Astrocyte (in vitro differentiated cells and primary cell): ENCODE measurements at regions not wholly inside any gene's neighbourhood (a gene's known extent, or its start where the extent isn't known, plus 50 kb on each side); places are given as distances from the start of the nearest gene placed in this dataset.

Experiments
- DNase-seq: peaks from one replicate; pipeline ENCODE4 v3.0.0-alpha.2; 2010; ENCODE audit warnings: low read depth
- FAIRE-seq: peaks from 2 replicates; lab custom pipeline; 2011; peaks lifted over from hg19 to GRCh38; lab: Jason Lieb, UNC
- H2AFZ ChIP-seq: 2 replicates; pipeline ENCODE4 v1.6.0; 2012; ENCODE audit warnings: low read depth, low read length, inconsistent platforms
- H3K27ac ChIP-seq: 2 replicates; pipeline ENCODE4 v1.5.1; 2011; ENCODE audit warnings: low read depth, low read length, inconsistent platforms
- H3K27me3 ChIP-seq: 2 replicates; pipeline ENCODE4 v1.6.0; 2011; ENCODE audit warnings: low read length, inconsistent platforms; ENCODE audit not compliant: insufficient read depth
- H3K36me3 ChIP-seq: 2 replicates; pipeline ENCODE4 v1.5.1; 2011; ENCODE audit warnings: low read length, inconsistent platforms; ENCODE audit not compliant: insufficient read depth
- H3K4me1 ChIP-seq: 2 replicates; pipeline ENCODE4 v1.5.1; 2011; ENCODE audit warnings: low read length, inconsistent platforms; ENCODE audit not compliant: insufficient read depth
- H3K4me2 ChIP-seq: 2 replicates; pipeline ENCODE4 v1.6.0; 2012; ENCODE audit warnings: low read length, inconsistent platforms
- H3K4me3 ChIP-seq: 2 replicates; pipeline ENCODE4 v1.5.1; 2011; ENCODE audit warnings: low read depth, mild to moderate bottlenecking, low read length, inconsistent platforms; ENCODE audit not compliant: insufficient read depth
- H3K79me2 ChIP-seq: 2 replicates; pipeline ENCODE4 v1.6.0; 2012; ENCODE audit warnings: mild to moderate bottlenecking, low read length, inconsistent platforms; ENCODE audit not compliant: insufficient read depth
- H3K9ac ChIP-seq: 2 replicates; pipeline ENCODE4 v1.6.0; 2012; ENCODE audit warnings: mild to moderate bottlenecking, low read length, inconsistent platforms
- H3K9me3 ChIP-seq: 2 replicates; pipeline ENCODE4 v1.5.1; 2012; ENCODE audit warnings: low read depth, mild to moderate bottlenecking, low read length, inconsistent platforms; ENCODE audit not compliant: insufficient read depth
- H4K20me1 ChIP-seq: 2 replicates; pipeline ENCODE4 v1.6.0; 2012; ENCODE audit warnings: low read length, inconsistent platforms; ENCODE audit not compliant: insufficient read depth
- H3K27ac Mint-ChIP-seq: one replicate; pipeline ENCODE4 v1.8.0; 2021; ENCODE audit warnings: mild to moderate bottlenecking, mixed read lengths; ENCODE audit not compliant: unreplicated experiment
- H3K27me3 Mint-ChIP-seq: one replicate; pipeline ENCODE4 v1.8.0; 2021; ENCODE audit warnings: low read depth, mixed read lengths; ENCODE audit not compliant: unreplicated experiment
- H3K36me3 Mint-ChIP-seq: one replicate; pipeline ENCODE4 v1.8.0; 2021; ENCODE audit warnings: low read depth, mixed read lengths; ENCODE audit not compliant: unreplicated experiment
- H3K4me1 Mint-ChIP-seq: one replicate; pipeline ENCODE4 v1.8.0; 2021; ENCODE audit warnings: low read depth, mixed read lengths; ENCODE audit not compliant: unreplicated experiment
- H3K4me3 Mint-ChIP-seq: one replicate; pipeline ENCODE4 v1.8.0; 2021; ENCODE audit warnings: mild to moderate bottlenecking, moderate library complexity, mixed read lengths; ENCODE audit not compliant: unreplicated experiment
- H3K9me3 Mint-ChIP-seq: one replicate; pipeline ENCODE4 v1.8.0; 2021; ENCODE audit warnings: mild to moderate bottlenecking, mixed read lengths; ENCODE audit not compliant: unreplicated experiment
- CTCF ChIP-seq: IDR thresholded peaks from 2 replicates; pipeline ENCODE4 v1.5.1; 2011; ENCODE audit warnings: low read depth, mild to moderate bottlenecking, inconsistent platforms, low read length, moderate library complexity; ENCODE audit not compliant: insufficient read depth
- EZH2 ChIP-seq: IDR thresholded peaks from 2 replicates; pipeline ENCODE4 v1.6.1; 2012; ENCODE audit warnings: mild to moderate bottlenecking, low read length, inconsistent platforms; ENCODE audit not compliant: insufficient read depth

- Histone ChIP-seq H4K20me1 (no peaks in the 10 kb centered on the region), H3K9ac (no peak overlapping the region), H2AFZ (no peak overlapping the region), H3K4me1 (no peaks in the 10 kb centered on the region), H3K4me3 (no peak overlapping the region), H3K36me3 (no peaks in the 10 kb centered on the region), H3K27ac (no peak overlapping the region), H3K79me2 (no peaks in the 10 kb centered on the region), H3K4me2 (no peak overlapping the region), H3K27me3 (peaks cover 25% of the 10 kb centered on the region), H3K9me3 (peaks cover 5% of the 10 kb centered on the region)
- Mint-ChIP-seq H3K27me3 (peaks cover 54% of the 10 kb centered on the region), H3K9me3 (no peaks in the 10 kb centered on the region), H3K4me1 (peaks cover 2% of the 10 kb centered on the region), H3K27ac (no peak overlapping the region), H3K4me3 (no peak overlapping the region), H3K36me3 (no peaks in the 10 kb centered on the region)
- TF ChIP-seq CTCF, result no peak
- FAIRE-seq, result no peak
- no peak for DNase-seq
Observed at GRCh38 chr5:172574871-172575223, 66.2 kb upstream of the NEURL1B start.

GRCh38 chr5:172573986-172574870 lies 66.8 kb upstream of the NEURL1B start:
- H3K27ac ChIP-seq, result no peak overlapping the region
- peaks cover 53% of the 10 kb centered on the region for H3K27me3 Mint-ChIP-seq
- no peak overlapping the region for H3K9ac ChIP-seq
- FAIRE-seq (no peak), DNase-seq (no peak)
- H3K9me3 ChIP-seq, result peaks cover 5% of the 10 kb centered on the region
- no peak overlapping the region for H3K4me3 ChIP-seq
- H3K36me3 Mint-ChIP-seq, result no peaks in the 10 kb centered on the region
- no peaks in the 10 kb centered on the region for H3K36me3 ChIP-seq
- no peak overlapping the region for H3K27ac Mint-ChIP-seq
- no peak overlapping the region for H2AFZ ChIP-seq
- H3K4me1 ChIP-seq, result no peaks in the 10 kb centered on the region
- H3K4me2 ChIP-seq, result no peak overlapping the region
- TF ChIP-seq CTCF (no peak), EZH2 (no peak)
- H3K4me1 Mint-ChIP-seq, result peaks cover 2% of the 10 kb centered on the region
- H3K79me2 ChIP-seq, result no peaks in the 10 kb centered on the region
- peaks cover 27% of the 10 kb centered on the region for H3K27me3 ChIP-seq
- H4K20me1 ChIP-seq, result no peaks in the 10 kb centered on the region
- no peaks in the 10 kb centered on the region for H3K9me3 Mint-ChIP-seq
- no peak overlapping the region for H3K4me3 Mint-ChIP-seq

GRCh38 chr5:172573120-172573882 lies 67.8 kb upstream of the NEURL1B start:
- no peak overlapping the region for H2AFZ ChIP-seq
- no peaks in the 10 kb centered on the region for H3K4me1 ChIP-seq
- peaks cover 27% of the 10 kb centered on the region for H3K27me3 ChIP-seq
- no peaks in the 10 kb centered on the region for H3K36me3 Mint-ChIP-seq
- H3K79me2 ChIP-seq, result no peaks in the 10 kb centered on the region
- peaks cover 5% of the 10 kb centered on the region for H3K9me3 ChIP-seq
- no peaks in the 10 kb centered on the region for H3K9me3 Mint-ChIP-seq
- H3K27ac ChIP-seq, result no peak overlapping the region
- no peak overlapping the region for H3K9ac ChIP-seq
- FAIRE-seq (no peak), DNase-seq (no peak)
- peaks cover 2% of the 10 kb centered on the region for H3K4me1 Mint-ChIP-seq
- no peaks in the 10 kb centered on the region for H4K20me1 ChIP-seq
- no peak overlapping the region for H3K4me2 ChIP-seq
- no peak overlapping the region for H3K27ac Mint-ChIP-seq
- no peaks in the 10 kb centered on the region for H3K36me3 ChIP-seq
- H3K4me3 ChIP-seq, result no peak overlapping the region
- no peak overlapping the region for H3K4me3 Mint-ChIP-seq
- no peak for TF ChIP-seq EZH2
- H3K27me3 Mint-ChIP-seq, result peaks cover 48% of the 10 kb centered on the region
